Heart left ventricle (tissue), 13 donors: ENCODE measurements at regions not wholly inside any gene's neighbourhood (a gene's known extent, or its start where the extent isn't known, plus 50 kb on each side); places are given as distances from the start of the nearest gene placed in this dataset.

Experiments used
- POLR2A ChIP-seq, 2 donors: fragments of 450-650 bp; IDR thresholded peaks; one replicate each; pipeline ENCODE4 v1.6.1; 2017; ENCODE audit warnings: antibody characterized with exemption in 2 of 2, mild to moderate bottlenecking in 2 of 2, moderate library complexity in 2 of 2
- TF ChIP-seq, protein P1 (sequence below), 12 donors: fragments of 200-600 bp; sonication (generic) in 4 of 12; IDR thresholded peaks; one replicate each; pipeline versions ENCODE4 v1.5.0 to v1.8.0; 2018 to 2022; ENCODE audit warnings: antibody characterized with exemption in 12 of 12, mild to moderate bottlenecking in 5 of 12
- donor health status: ischemic (EF 13 %, LVEDD 7.1; RV severe dilation, severe dysfunction).
- donor health status: DM: no; HTN: yes; CAD: no.
- donor health status: DM: no; HTN: no; CAD: no.
- donor health status: ischemic (EF 25% LVEDD 6.9; RV normal size, moderate dysfunction).
- donor health status: ischemic (EF 25% LVEDD 5.7; RV mildly dilated, moderate dysfunction).
- donor health status: ischemic (EF 35%, LVEDD 5.7; RV mildly dilated, moderate dysfunction).
- donor health status: nonischemic (EF 11% LVEDD 7.7; RV severe dilation, severe dysfunction).
- donor health status: DM: yes; HTN: yes; CAD: no.
- donor health status: PGD.
- donor health status: ischemic (EF 29% LVEDD 5.4; RV normal size, mild dysfunction).
- donor health status: nonischemic (EF 23%, LVEDD 6.1; RV moderate dilation, normal function).

DNA sequence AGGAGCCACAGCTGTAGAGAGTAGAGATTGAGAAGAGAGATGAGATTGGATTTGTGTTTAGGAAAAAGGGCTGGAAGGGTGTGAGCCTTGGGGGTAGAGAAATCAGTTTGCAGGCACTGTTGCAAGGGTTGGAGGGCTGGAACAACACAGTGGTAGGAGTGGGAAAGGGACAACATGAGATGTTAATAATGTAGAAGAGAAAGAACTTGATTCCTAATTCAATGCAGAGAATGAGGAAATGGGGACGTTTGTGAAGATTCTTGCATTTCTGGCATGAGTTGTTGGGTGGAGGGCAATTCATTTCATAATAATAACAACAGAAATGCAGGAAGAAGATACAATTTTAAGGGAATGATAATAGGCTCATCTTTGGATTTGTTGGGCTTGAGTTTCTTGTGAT, 141.4 kb upstream of the TBX18 start:
- TF ChIP-seq, protein P1, sequence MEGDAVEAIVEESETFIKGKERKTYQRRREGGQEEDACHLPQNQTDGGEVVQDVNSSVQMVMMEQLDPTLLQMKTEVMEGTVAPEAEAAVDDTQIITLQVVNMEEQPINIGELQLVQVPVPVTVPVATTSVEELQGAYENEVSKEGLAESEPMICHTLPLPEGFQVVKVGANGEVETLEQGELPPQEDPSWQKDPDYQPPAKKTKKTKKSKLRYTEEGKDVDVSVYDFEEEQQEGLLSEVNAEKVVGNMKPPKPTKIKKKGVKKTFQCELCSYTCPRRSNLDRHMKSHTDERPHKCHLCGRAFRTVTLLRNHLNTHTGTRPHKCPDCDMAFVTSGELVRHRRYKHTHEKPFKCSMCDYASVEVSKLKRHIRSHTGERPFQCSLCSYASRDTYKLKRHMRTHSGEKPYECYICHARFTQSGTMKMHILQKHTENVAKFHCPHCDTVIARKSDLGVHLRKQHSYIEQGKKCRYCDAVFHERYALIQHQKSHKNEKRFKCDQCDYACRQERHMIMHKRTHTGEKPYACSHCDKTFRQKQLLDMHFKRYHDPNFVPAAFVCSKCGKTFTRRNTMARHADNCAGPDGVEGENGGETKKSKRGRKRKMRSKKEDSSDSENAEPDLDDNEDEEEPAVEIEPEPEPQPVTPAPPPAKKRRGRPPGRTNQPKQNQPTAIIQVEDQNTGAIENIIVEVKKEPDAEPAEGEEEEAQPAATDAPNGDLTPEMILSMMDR (IDR thresholded peaks at IDR 0.05) = no peak
- TF ChIP-seq POLR2A (IDR thresholded peaks at IDR 0.05) = no peak
